Trophoblast cell (in vitro differentiated cells and primary cell): ENCODE measurements at regions not wholly inside any gene's neighbourhood (a gene's known extent, or its start where the extent isn't known, plus 50 kb on each side); places are given as distances from the start of the nearest gene placed in this dataset.

ENCODE experiments used
- DNase-seq, 2 donors: peaks; one replicate each; pipeline ENCODE4 v3.0.0-alpha.2; 2016
- H2AFZ ChIP-seq: 2 replicates; pipeline ENCODE4 v1.6.1; 2013; ENCODE audit warnings: low read length, moderate library complexity, mild to moderate bottlenecking; ENCODE audit not compliant: insufficient read depth, poor library complexity
- H2AK5ac ChIP-seq: 2 replicates; pipeline ENCODE4 v1.6.1; 2013; ENCODE audit warnings: mild to moderate bottlenecking, low read length
- H2BK120ac ChIP-seq: 2 replicates; pipeline ENCODE4 v1.6.1; 2013; ENCODE audit warnings: low read length, mild to moderate bottlenecking, moderate library complexity; ENCODE audit not compliant: insufficient read depth, poor library complexity
- H2BK12ac ChIP-seq: 2 replicates; pipeline ENCODE4 v1.6.1; 2013; ENCODE audit warnings: mild to moderate bottlenecking, low read length, moderate library complexity
- H2BK5ac ChIP-seq: 2 replicates; pipeline ENCODE4 v1.6.1; 2013; ENCODE audit warnings: low read length, low read depth, moderate library complexity, mild to moderate bottlenecking; ENCODE audit not compliant: poor library complexity
- H3K14ac ChIP-seq: 2 replicates; pipeline ENCODE4 v1.6.1; 2013; ENCODE audit warnings: mild to moderate bottlenecking, low read length
- H3K18ac ChIP-seq: 2 replicates; pipeline ENCODE4 v1.6.1; 2013; ENCODE audit warnings: mild to moderate bottlenecking, low read length
- H3K23ac ChIP-seq: 2 replicates; pipeline ENCODE4 v1.6.1; 2013; ENCODE audit warnings: low read length
- H3K27ac ChIP-seq: 2 replicates; pipeline ENCODE4 v1.5.1; 2013; ENCODE audit warnings: low read depth, mild to moderate bottlenecking, inconsistent platforms, low read length, moderate library complexity
- H3K27me3 ChIP-seq: 2 replicates; pipeline ENCODE4 v1.6.1; 2013; ENCODE audit warnings: inconsistent platforms, mild to moderate bottlenecking, low read length, moderate library complexity; ENCODE audit not compliant: insufficient read depth
- H3K36me3 ChIP-seq, 2 experiments: 1 replicate in 1 of 2; 2 replicates in 1 of 2; pipeline ENCODE4 v1.6.1; 2013; ENCODE audit warnings: low read length in 2 of 2, mild to moderate bottlenecking in 2 of 2, moderate library complexity in 1 of 2; ENCODE audit not compliant: insufficient read depth in 2 of 2, control insufficient read depth in 1 of 2
- H3K4ac ChIP-seq: 2 replicates; pipeline ENCODE4 v1.6.1; 2013; ENCODE audit warnings: low read depth, mild to moderate bottlenecking, low read length, moderate library complexity
- H3K4me1 ChIP-seq, 2 experiments: 1 replicate in 1 of 2; 2 replicates in 1 of 2; pipeline ENCODE4 v1.6.1; 2013; ENCODE audit warnings: low read length in 2 of 2, mild to moderate bottlenecking in 2 of 2, moderate library complexity in 1 of 2; ENCODE audit not compliant: insufficient read depth in 2 of 2, control insufficient read depth in 1 of 2
- H3K4me2 ChIP-seq: 2 replicates; pipeline ENCODE4 v1.6.1; 2013; ENCODE audit warnings: inconsistent platforms, mild to moderate bottlenecking, low read length, moderate library complexity
- H3K4me3 ChIP-seq: 2 replicates; pipeline ENCODE4 v1.5.1; 2013; ENCODE audit warnings: mild to moderate bottlenecking, low read depth, low read length, inconsistent platforms
- H3K79me1 ChIP-seq: one replicate; pipeline ENCODE4 v1.6.1; 2013; ENCODE audit warnings: low read length
- H3K79me2 ChIP-seq: 2 replicates; pipeline ENCODE4 v1.6.1; 2013; ENCODE audit warnings: low read length, mild to moderate bottlenecking; ENCODE audit not compliant: control insufficient read depth, insufficient read depth, poor library complexity
- H3K9ac ChIP-seq: 2 replicates; pipeline ENCODE4 v1.6.1; 2013; ENCODE audit warnings: mild to moderate bottlenecking, low read length
- H3K9me3 ChIP-seq: 2 replicates; pipeline ENCODE4 v1.6.1; 2013; ENCODE audit warnings: low read depth, mild to moderate bottlenecking, control low read depth, inconsistent platforms, low read length; ENCODE audit not compliant: insufficient read depth
- H4K12ac ChIP-seq: 2 replicates; pipeline ENCODE4 v1.6.1; 2013; ENCODE audit warnings: low read depth, mild to moderate bottlenecking, low read length, moderate library complexity
- H4K8ac ChIP-seq: 2 replicates; pipeline ENCODE4 v1.6.1; 2013; ENCODE audit warnings: low read depth, mild to moderate bottlenecking, low read length, moderate library complexity
- H4K91ac ChIP-seq: one replicate; pipeline ENCODE4 v1.6.1; 2013; ENCODE audit warnings: low read depth, mild to moderate bottlenecking, low read length, moderate library complexity
- WGBS: extraction: QIAGEN DNeasy Blood & Tissue Kit; methylation state at CpG from one replicate; pipeline ENCODE4 v1.1.7; 2013; ENCODE audit warnings: missing lambda C conversion rate; ENCODE audit not compliant: insufficient read length, insufficient coverage; ENCODE audit errors: extremely low coverage; 5-methylcytosine and 5-hydroxymethylcytosine counted together

DNA sequence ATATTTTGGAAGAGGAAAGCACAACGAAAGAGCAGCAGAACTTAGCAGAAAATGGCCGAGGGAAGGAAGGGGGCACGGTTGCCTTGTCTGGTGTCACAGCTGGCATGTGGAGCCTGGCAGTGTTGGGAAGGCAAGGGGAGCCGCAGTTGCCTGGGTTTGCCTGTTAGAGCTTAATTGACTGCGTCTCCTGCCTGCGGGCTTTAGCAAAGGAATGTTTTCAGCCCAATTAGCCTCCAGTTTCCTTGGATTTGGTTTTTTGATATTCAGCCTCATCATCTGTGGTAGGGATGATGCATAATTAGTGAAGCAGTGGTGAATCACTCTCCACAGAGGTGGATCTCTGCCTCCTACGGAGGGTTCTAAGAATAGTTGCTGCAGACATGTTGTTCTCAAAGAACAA, 832.6 kb downstream of the QKI start:
- Histone ChIP-seq H3K4me2 (no peak overlapping the region), H2AK5ac (no peak overlapping the region), H3K79me1 (no peaks in the 10 kb centered on the region), H3K27ac (no peak overlapping the region), H2BK12ac (no peak overlapping the region), H4K12ac (no peak overlapping the region), H3K18ac (no peak overlapping the region), H3K36me3 (no peaks in the 10 kb centered on the region), H3K14ac (no peak overlapping the region), H3K23ac (no peak overlapping the region), H3K4me1 (no peaks in the 10 kb centered on the region), H2AFZ (no peak overlapping the region), H3K79me2 (no peaks in the 10 kb centered on the region), H2BK120ac (no peak overlapping the region), H3K27me3 (no peaks in the 10 kb centered on the region), H2BK5ac (no peak overlapping the region), H3K4me3 (no peak overlapping the region), H4K8ac (no peak overlapping the region), H3K9ac (no peak overlapping the region), H3K9me3 (no peaks in the 10 kb centered on the region), H3K4ac (no peak overlapping the region), H4K91ac (no peak overlapping the region)
- no CpG with 5 or more reads among the region's 7 CpGs for WGBS
- DNase-seq, result no peak

- Histone ChIP-seq H3K9ac (no peak overlapping the region), H2BK5ac (no peak overlapping the region), H3K4me3 (no peak overlapping the region), H2AFZ (no peak overlapping the region), H3K4ac (no peak overlapping the region), H2AK5ac (no peak overlapping the region), H3K79me1 (no peaks in the 10 kb centered on the region), H3K36me3 (no peaks in the 10 kb centered on the region), H4K12ac (no peak overlapping the region), H3K18ac (no peak overlapping the region), H3K4me2 (no peak overlapping the region), H3K27me3 (no peaks in the 10 kb centered on the region), H3K27ac (no peak overlapping the region), H3K9me3 (no peaks in the 10 kb centered on the region), H2BK12ac (no peak overlapping the region), H3K23ac (no peak overlapping the region), H3K4me1 (no peaks in the 10 kb centered on the region), H4K8ac (no peak overlapping the region), H3K14ac (no peak overlapping the region), H2BK120ac (no peak overlapping the region), H4K91ac (no peak overlapping the region), H3K79me2 (no peaks in the 10 kb centered on the region)
- no CpG with 5 or more reads among the region's 4 CpGs for WGBS
- DNase-seq, result no peak
Observed at GRCh38 chr6:164246082-164246481, 831.6 kb downstream of the QKI start.

DNA sequence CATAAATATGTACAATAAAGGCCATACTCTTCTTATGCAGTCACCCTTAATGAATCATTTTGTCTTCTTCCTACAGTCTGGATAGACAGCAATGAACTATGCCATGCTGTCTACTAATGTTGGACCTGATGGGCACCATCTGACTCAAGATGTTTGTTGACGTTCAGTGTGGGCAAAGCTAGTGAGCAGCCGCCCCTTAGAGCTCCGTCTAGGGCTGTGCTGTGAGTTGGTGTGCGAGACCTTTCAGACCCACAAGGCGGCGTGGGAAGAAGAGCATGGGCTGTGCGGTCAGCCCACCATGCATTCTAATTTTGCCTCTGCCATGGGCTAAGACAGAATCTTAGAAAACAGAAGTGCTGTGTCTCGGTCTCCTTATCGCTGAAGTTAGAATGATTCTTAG, 829.4 kb downstream of the QKI start:
- Histone ChIP-seq H3K4me2 (no peak overlapping the region), H2BK12ac (no peak overlapping the region), H3K23ac (no peak overlapping the region), H2AFZ (no peak overlapping the region), H2AK5ac (no peak overlapping the region), H2BK5ac (no peak overlapping the region), H3K79me1 (no peaks in the 10 kb centered on the region), H3K4ac (no peak overlapping the region), H3K9ac (no peak overlapping the region), H3K4me1 (no peaks in the 10 kb centered on the region), H4K8ac (no peak overlapping the region), H3K4me3 (no peak overlapping the region), H4K91ac (no peak overlapping the region), H3K36me3 (no peaks in the 10 kb centered on the region), H3K79me2 (no peaks in the 10 kb centered on the region), H4K12ac (no peak overlapping the region), H3K27ac (no peak overlapping the region), H3K14ac (no peak overlapping the region), H3K9me3 (no peaks in the 10 kb centered on the region), H3K27me3 (no peaks in the 10 kb centered on the region), H2BK120ac (no peak overlapping the region), H3K18ac (no peak overlapping the region)
- DNase-seq, result no peak
- WGBS, result no CpG with 5 or more reads among the region's 9 CpGs

GRCh38 chr6:164243012-164243610, 828.6 kb downstream of the QKI start:
- no peak overlapping the region for H3K4me3 ChIP-seq
- H3K9ac ChIP-seq, result no peak overlapping the region
- no peak for DNase-seq
- H3K9me3 ChIP-seq, result no peaks in the 10 kb centered on the region
- no peaks in the 10 kb centered on the region for H3K79me1 ChIP-seq
- WGBS, result no CpG with 5 or more reads among the region's 6 CpGs
- H2BK5ac ChIP-seq, result no peak overlapping the region
- no peak overlapping the region for H3K14ac ChIP-seq
- H3K4me2 ChIP-seq, result no peak overlapping the region
- H2AK5ac ChIP-seq, result no peak overlapping the region
- no peaks in the 10 kb centered on the region for H3K27me3 ChIP-seq
- H3K79me2 ChIP-seq, result no peaks in the 10 kb centered on the region
- no peak overlapping the region for H4K91ac ChIP-seq
- H2AFZ ChIP-seq, result no peak overlapping the region
- H4K8ac ChIP-seq, result no peak overlapping the region
- no peak overlapping the region for H4K12ac ChIP-seq
- no peak overlapping the region for H3K23ac ChIP-seq
- H3K4ac ChIP-seq, result no peak overlapping the region
- H3K36me3 ChIP-seq, result no peaks in the 10 kb centered on the region
- H3K27ac ChIP-seq, result no peak overlapping the region
- H2BK12ac ChIP-seq, result no peak overlapping the region
- H2BK120ac ChIP-seq, result no peak overlapping the region
- no peak overlapping the region for H3K18ac ChIP-seq
- no peaks in the 10 kb centered on the region for H3K4me1 ChIP-seq
